H1 (cell line): ENCODE measurements at regions not wholly inside any gene's neighbourhood (a gene's known extent, or its start where the extent isn't known, plus 50 kb on each side); places are given as distances from the start of the nearest gene placed in this dataset.

Source experiments
- CTCF ChIA-PET: fragments of 300-600 bp; sonication (Branson Sonifier 250); formaldehyde crosslinking; loops from one replicate; lab custom pipeline; 2021; ENCODE audit not compliant: partially characterized antibody; lab: Charles Lee
- POLR2A ChIA-PET: fragments of 300-600 bp; sonication (Branson Sonifier 250); formaldehyde crosslinking; loops from one replicate; lab custom pipeline; 2021; ENCODE audit warnings: inconsistent platforms; ENCODE audit not compliant: partially characterized antibody; lab: Charles Lee
- DNase-seq, 2 experiments: peaks; one replicate each; pipeline versions ENCODE4 v3.0.0 to v3.0.0-alpha.2; 2010 to 2022; ENCODE audit warnings: low spot score in 2 of 2, low read depth in 1 of 2, mixed read lengths in 1 of 2
- FAIRE-seq: peaks from 2 replicates; lab custom pipeline; 2011; peaks lifted over from hg19 to GRCh38; lab: Jason Lieb, UNC
- H2AFZ ChIP-seq: 2 replicates; pipeline ENCODE4 v1.8.1; 2012; ENCODE audit warnings: low read length, inconsistent platforms
- H2AK5ac ChIP-seq: 2 replicates; pipeline ENCODE4 v1.6.1; 2013; ENCODE audit warnings: low read depth, low read length
- H2BK120ac ChIP-seq: replicated peaks from 2 replicates; pipeline ENCODE3; 2013; ENCODE audit warnings: low read depth, low read length, inconsistent platforms
- H2BK12ac ChIP-seq: 2 replicates; pipeline ENCODE4 v1.6.1; 2013; ENCODE audit warnings: low read depth, low read length
- H2BK15ac ChIP-seq: 2 replicates; pipeline ENCODE4 v1.6.1; 2013; ENCODE audit warnings: low read length
- H2BK20ac ChIP-seq: 2 replicates; pipeline ENCODE4 v1.6.1; 2013; ENCODE audit warnings: low read length
- H2BK5ac ChIP-seq: 2 replicates; pipeline ENCODE4 v1.6.1; 2013; ENCODE audit warnings: low read depth, low read length
- H3K14ac ChIP-seq: 2 replicates; pipeline ENCODE4 v1.6.1; 2013; ENCODE audit warnings: inconsistent platforms; ENCODE audit not compliant: insufficient read length
- H3K18ac ChIP-seq: 2 replicates; pipeline ENCODE4 v1.6.1; 2013; ENCODE audit warnings: low read length; ENCODE audit errors: extremely low read depth
- H3K23ac ChIP-seq: 2 replicates; pipeline ENCODE4 v1.6.1; 2013; ENCODE audit warnings: inconsistent platforms; ENCODE audit not compliant: insufficient read length
- H3K23me2 ChIP-seq: 2 replicates; pipeline ENCODE4 v1.6.1; 2013; ENCODE audit warnings: low read depth, low read length
- H3K27ac ChIP-seq: 2 replicates; pipeline ENCODE4 v1.6.1; 2011; ENCODE audit warnings: low read depth, low read length, inconsistent platforms
- H3K27me3 ChIP-seq, 4 experiments: replicated peaks in 1 of 4; 1 replicate in 1 of 4; 2 replicates in 3 of 4; pipeline versions ENCODE4 v1.6.1 to v1.8.1; 2011 to 2013; ENCODE audit warnings: low read length in 3 of 4, mild to moderate bottlenecking in 3 of 4, inconsistent platforms in 2 of 4, mixed read lengths in 2 of 4, moderate library complexity in 1 of 4; ENCODE audit not compliant: control insufficient read depth in 3 of 4, insufficient read depth in 3 of 4; ENCODE audit errors: extremely low read depth in 1 of 4
- H3K36me3 ChIP-seq, 4 experiments: 2 replicates each; pipeline versions ENCODE4 v1.6.1 to v1.8.1; 2011 to 2013; ENCODE audit warnings: mild to moderate bottlenecking in 4 of 4, low read length in 3 of 4, moderate library complexity in 2 of 4, control low read depth in 1 of 4, inconsistent platforms in 1 of 4; ENCODE audit not compliant: insufficient read depth in 4 of 4, control insufficient read depth in 2 of 4
- H3K4ac ChIP-seq: replicated peaks from 2 replicates; pipeline ENCODE3; 2013; ENCODE audit warnings: low read length, low read depth, mixed read lengths, inconsistent platforms; ENCODE audit not compliant: insufficient read length
- H3K4me1 ChIP-seq, 4 experiments: replicated peaks in 1 of 4; 1 replicate in 1 of 4; 2 replicates in 3 of 4; pipeline versions ENCODE4 v1.6.1 to v1.8.1; 2011 to 2013; ENCODE audit warnings: low read length in 3 of 4, inconsistent platforms in 2 of 4, mixed read lengths in 1 of 4; ENCODE audit not compliant: insufficient read depth in 4 of 4, control insufficient read depth in 3 of 4
- H3K4me2 ChIP-seq, 2 experiments: 2 replicates each; pipeline versions ENCODE4 v1.6.1 to v1.8.1; 2011 to 2013; ENCODE audit warnings: low read depth in 2 of 2, low read length in 2 of 2, control low read depth in 1 of 2, inconsistent platforms in 1 of 2, mild to moderate bottlenecking in 1 of 2; ENCODE audit not compliant: insufficient read depth in 1 of 2
- H3K4me3 ChIP-seq, 4 experiments: fragments of 200-600, 300-600 bp in 1 of 4; sonication (generic), shearing (Covaris generic), sonication (Bioruptor Twin) in 1 of 4; 2 replicates each; pipeline versions ENCODE4 v1.5.1 to v1.8.1; 2011 to 2016; ENCODE audit warnings: low read length in 4 of 4, low read depth in 3 of 4, control low read depth in 2 of 4, inconsistent platforms in 2 of 4, mild to moderate bottlenecking in 2 of 4, mixed read lengths in 1 of 4, moderate library complexity in 1 of 4; ENCODE audit not compliant: insufficient read depth in 2 of 4; ENCODE audit errors: extremely low read depth in 1 of 4
- H3K56ac ChIP-seq: replicated peaks from 2 replicates; pipeline ENCODE3; 2013; ENCODE audit warnings: low read depth, mild to moderate bottlenecking, mixed read lengths, low read length, inconsistent platforms; ENCODE audit not compliant: insufficient read length
- H3K79me1 ChIP-seq: 2 replicates; pipeline ENCODE4 v1.6.1; 2013; ENCODE audit warnings: low read depth, low read length, control low read depth
- H3K79me2 ChIP-seq, 2 experiments: 2 replicates each; pipeline versions ENCODE4 v1.6.1 to v1.8.1; 2012 to 2013; ENCODE audit warnings: low read length in 2 of 2, mild to moderate bottlenecking in 2 of 2, inconsistent platforms in 1 of 2; ENCODE audit not compliant: insufficient read depth in 2 of 2, control insufficient read depth in 1 of 2
- H3K9ac ChIP-seq, 4 experiments: replicated peaks in 1 of 4; 1 replicate in 1 of 4; 2 replicates in 3 of 4; pipeline versions ENCODE4 v1.6.1 to v1.8.1; 2011 to 2013; ENCODE audit warnings: low read depth in 3 of 4, low read length in 3 of 4, control low read depth in 2 of 4, mild to moderate bottlenecking in 2 of 4, moderate library complexity in 2 of 4, inconsistent platforms in 1 of 4; ENCODE audit errors: extremely low read depth in 1 of 4
- H3K9me3 ChIP-seq, 2 experiments: 2 replicates each; pipeline versions ENCODE4 v1.6.1 to v1.8.1; 2012 to 2013; ENCODE audit warnings: mild to moderate bottlenecking in 2 of 2, moderate library complexity in 2 of 2, control low read depth in 1 of 2, inconsistent platforms in 1 of 2, low read depth in 1 of 2, low read length in 1 of 2, mixed read lengths in 1 of 2; ENCODE audit not compliant: insufficient read depth in 2 of 2
- H4K20me1 ChIP-seq, 2 experiments: replicated peaks in 1 of 2; 2 replicates each; pipeline versions ENCODE3 to v1.8.1; 2011 to 2013; ENCODE audit warnings: inconsistent platforms in 2 of 2, low read length in 2 of 2, mild to moderate bottlenecking in 1 of 2; ENCODE audit not compliant: insufficient read depth in 2 of 2, control insufficient read depth in 1 of 2
- H4K5ac ChIP-seq: 2 replicates; pipeline ENCODE4 v1.6.1; 2013; ENCODE audit warnings: low read length, low read depth, mixed read lengths, inconsistent platforms; ENCODE audit not compliant: insufficient read length
- H4K8ac ChIP-seq: 2 replicates; pipeline ENCODE4 v1.8.0; 2013; ENCODE audit warnings: mild to moderate bottlenecking, moderate library complexity, low read length, inconsistent platforms; ENCODE audit not compliant: insufficient read depth; ENCODE audit errors: extremely low read depth
- H4K91ac ChIP-seq: replicated peaks from 2 replicates; pipeline ENCODE3; 2013; ENCODE audit warnings: low read length, mixed read lengths, inconsistent platforms; ENCODE audit not compliant: insufficient read length
- HDAC6 ChIP-seq: IDR thresholded peaks from one replicate; pipeline ENCODE4 v1.7.1; 2012; ENCODE audit warnings: low read depth, mild to moderate bottlenecking, inconsistent platforms, low read length, moderate library complexity
- POLR2A ChIP-seq, 2 experiments: IDR thresholded peaks; 1 replicate in 1 of 2; 2 replicates in 1 of 2; pipeline ENCODE4 v1.6.1; 2011; ENCODE audit warnings: low read depth in 2 of 2, low read length in 2 of 2, mild to moderate bottlenecking in 2 of 2; ENCODE audit errors: control extremely low read depth in 1 of 2
- RAD21 ChIP-seq, 2 experiments: IDR thresholded peaks in 1 of 2; conservative IDR thresholded peaks in 1 of 2; 2 replicates each; pipeline ENCODE4 v1.6.1; 2011; ENCODE audit warnings: low read depth in 2 of 2, low read length in 2 of 2, improper control_type of control experiment in 1 of 2, inconsistent platforms in 1 of 2, mild to moderate bottlenecking in 1 of 2, moderate library complexity in 1 of 2
- SIN3A ChIP-seq, 2 experiments: IDR thresholded peaks in 1 of 2; conservative IDR thresholded peaks in 1 of 2; 2 replicates each; pipeline ENCODE4 v1.6.1; 2011 to 2012; ENCODE audit warnings: low read length in 2 of 2, improper control_type of control experiment in 1 of 2, low read depth in 1 of 2, mild to moderate bottlenecking in 1 of 2
- SRF ChIP-seq: IDR thresholded peaks from 2 replicates; pipeline ENCODE4 v1.6.1; 2011; ENCODE audit warnings: mild to moderate bottlenecking, low read depth, low read length, moderate library complexity
- TAF7 ChIP-seq: optimal IDR thresholded peaks from 2 replicates; pipeline ENCODE3; 2011; ENCODE audit warnings: low read depth, mild to moderate bottlenecking, inconsistent platforms, low read length, moderate library complexity, borderline replicate concordance

- Histone ChIP-seq H3K27me3 (peaks cover 0 to 1% (median 0%) of the 10 kb centered on the region in 4 experiments; a peak in 1 of 7 replicates), H2BK5ac (no peak overlapping the region), H3K27ac (no peak overlapping the region), H3K4me2 (0 out of 4 replicates have a peak overlapping the region, but pooled peaks of 1 of the 2 experiments have one; percentile 11), H3K4ac (no peak overlapping the region), H2BK120ac (no peak overlapping the region), H4K5ac (no peak overlapping the region), H2BK20ac (no peak overlapping the region), H3K23ac (no peak overlapping the region), H3K79me1 (no peaks in the 10 kb centered on the region), H2AK5ac (no peak overlapping the region), H3K56ac (no peak overlapping the region), H3K4me3 (peak overlapping the region in 1 of 4 experiments; percentile 18; a peak in 1 of 8 replicates), H3K9ac (no peak overlapping the region), H2AFZ (no peak overlapping the region), H3K18ac (no peak overlapping the region), H3K36me3 (no peaks in the 10 kb centered on the region), H2BK12ac (no peak overlapping the region), H3K9me3 (no peaks in the 10 kb centered on the region; a peak in 1 of 4 replicates), H3K79me2 (no peaks in the 10 kb centered on the region), H3K23me2 (no peaks in the 10 kb centered on the region), H3K14ac (no peak overlapping the region), H3K4me1 (peaks cover 0 to 2% (median 0%) of the 10 kb centered on the region in 4 experiments; a peak in 1 of 7 replicates), H4K91ac (no peak overlapping the region), H4K8ac (no peak overlapping the region), H2BK15ac (no peak overlapping the region), H4K20me1 (no peaks in the 10 kb centered on the region)
- CTCF ChIA-PET: no interaction called here
- POLR2A ChIA-PET: no interaction called here
- no peak for TF ChIP-seq HDAC6
- no peak for TF ChIP-seq POLR2A (IDR thresholded peaks at IDR 0.05; ENCODE audit: control extremely low read depth in 1 of 2, low read depth in 2 of 2, low read length in 2 of 2)
- TF ChIP-seq SRF: no peak
- TF ChIP-seq TAF7: no peak
- no peak for TF ChIP-seq RAD21 (IDR thresholded peaks at IDR 0.05 in 1 of 2, conservative IDR thresholded peaks at IDR 0.05 in 1 of 2; ENCODE audit: low read depth in 2 of 2, low read length in 2 of 2)
- TF ChIP-seq SIN3A (conservative IDR thresholded peaks at IDR 0.05 in 1 of 2, IDR thresholded peaks at IDR 0.05 in 1 of 2; ENCODE audit: low read depth in 1 of 2, low read length in 2 of 2): no peak
- FAIRE-seq (no peak), DNase-seq (no peak)
These were observed 1753.4 kb upstream of the TENM3 start for GRCh38 chr4:180489787-180490186.
